Adrenal gland (tissue), 9 donors: ENCODE measurements at regions not wholly inside any gene's neighbourhood (a gene's known extent, or its start where the extent isn't known, plus 50 kb on each side); places are given as distances from the start of the nearest gene placed in this dataset.

Experiments
- DNase-seq, 7 donors: peaks; one replicate each; pipeline ENCODE4 v3.0.0-alpha.2; 2019 to 2020
- H3K27ac ChIP-seq, 5 donors: fragments of 200-600 bp; sonication (generic) in 4 of 5; 1 replicate in 3 of 5; 2 replicates in 2 of 5; pipeline versions ENCODE4 v1.5.1 to v1.8.0; 2016 to 2020; ENCODE audit warnings: mild to moderate bottlenecking in 1 of 5
- H3K27me3 ChIP-seq: fragments of 200-600 bp; 2 replicates; pipeline ENCODE4 v1.8.0; 2021
- H3K36me3 ChIP-seq, 2 donors: fragments of 200-600 bp; replicated peaks in 1 of 2; 1 replicate in 1 of 2; 2 replicates in 1 of 2; pipeline versions ENCODE4 v1.5.1 to v1.8.0; 2018 to 2022
- H3K4me1 ChIP-seq, 2 donors: fragments of 200-600 bp; replicated peaks in 1 of 2; 1 replicate in 1 of 2; 2 replicates in 1 of 2; pipeline versions ENCODE4 v1.5.1 to v1.8.0; 2018 to 2021
- H3K4me3 ChIP-seq, 4 donors: fragments of 200-600 bp; sonication (generic) in 3 of 4; one replicate each; pipeline ENCODE4 v1.5.1; 2016 to 2018
- H3K9me3 ChIP-seq, 3 donors: fragments of 200-600 bp; sonication (generic) in 1 of 3; replicated peaks in 1 of 3; 1 replicate in 2 of 3; 2 replicates in 1 of 3; pipeline versions ENCODE4 v1.5.1 to v1.8.0; 2016 to 2021
- POLR2A ChIP-seq, 2 donors: fragments of 450-650 bp; IDR thresholded peaks; one replicate each; pipeline ENCODE4 v1.6.1; 2017; ENCODE audit warnings: antibody characterized with exemption in 2 of 2, mild to moderate bottlenecking in 2 of 2, moderate library complexity in 1 of 2
- WGBS, 4 donors: extraction: QIAGEN DNeasy Blood & Tissue Kit in 2 of 4; methylation state at CpG; one replicate each; pipeline versions ENCODE4 v1.1.5 to v1.1.7; 2013 to 2017; 5-methylcytosine and 5-hydroxymethylcytosine counted together
- intact Hi-C, 2 donors: fragments of 100-400 bp; cut with DNase I; formaldehyde crosslinking; loops; one replicate each; pipeline versions ENCODE4 v1.14.1 to v1.15.0; 2022 to 2023
- TF ChIP-seq, protein P1 (sequence below), 6 experiments: fragments of 450-650 bp in 4 of 6; fragments of 200-600 bp in 2 of 6; sonication (generic) in 1 of 6; IDR thresholded peaks; 1 replicate in 5 of 6; 2 replicates in 1 of 6; pipeline versions ENCODE4 v1.5.1 to v1.8.0; 2016 to 2021; ENCODE audit warnings: antibody characterized with exemption in 6 of 6, mild to moderate bottlenecking in 2 of 6, moderate library complexity in 1 of 6
- donor health status: healthy with polysubstance abuse.
- donor health status: Bipolar disorder and iron deficiency.
- donor health status: DM: yes; HTN: yes; CAD: no.
- donor health status: DM: no; HTN: no; CAD: no.
- donor health status: DM: no; HTN: no; CAD: no.

- Histone ChIP-seq H3K4me1 (no peaks in the 10 kb centered on the region), H3K4me3 (no peak overlapping the region), H3K36me3 (no peaks in the 10 kb centered on the region), H3K9me3 (no peaks in the 10 kb centered on the region), H3K27me3 (no peaks in the 10 kb centered on the region), H3K27ac (no peak overlapping the region)
- TF ChIP-seq, protein P1, sequence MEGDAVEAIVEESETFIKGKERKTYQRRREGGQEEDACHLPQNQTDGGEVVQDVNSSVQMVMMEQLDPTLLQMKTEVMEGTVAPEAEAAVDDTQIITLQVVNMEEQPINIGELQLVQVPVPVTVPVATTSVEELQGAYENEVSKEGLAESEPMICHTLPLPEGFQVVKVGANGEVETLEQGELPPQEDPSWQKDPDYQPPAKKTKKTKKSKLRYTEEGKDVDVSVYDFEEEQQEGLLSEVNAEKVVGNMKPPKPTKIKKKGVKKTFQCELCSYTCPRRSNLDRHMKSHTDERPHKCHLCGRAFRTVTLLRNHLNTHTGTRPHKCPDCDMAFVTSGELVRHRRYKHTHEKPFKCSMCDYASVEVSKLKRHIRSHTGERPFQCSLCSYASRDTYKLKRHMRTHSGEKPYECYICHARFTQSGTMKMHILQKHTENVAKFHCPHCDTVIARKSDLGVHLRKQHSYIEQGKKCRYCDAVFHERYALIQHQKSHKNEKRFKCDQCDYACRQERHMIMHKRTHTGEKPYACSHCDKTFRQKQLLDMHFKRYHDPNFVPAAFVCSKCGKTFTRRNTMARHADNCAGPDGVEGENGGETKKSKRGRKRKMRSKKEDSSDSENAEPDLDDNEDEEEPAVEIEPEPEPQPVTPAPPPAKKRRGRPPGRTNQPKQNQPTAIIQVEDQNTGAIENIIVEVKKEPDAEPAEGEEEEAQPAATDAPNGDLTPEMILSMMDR (IDR thresholded peaks at IDR 0.05): no peak
- no peak for TF ChIP-seq POLR2A (IDR thresholded peaks at IDR 0.05)
- no peak for DNase-seq
- intact Hi-C loops: no loop called here
- 55 to 58% (median 56%) methylated on average over 4 of the region's 4 CpGs for WGBS, 4 donors
Observed at GRCh38 chr2:116435648-116436047, 1378.8 kb upstream of the DDX18 start.

DNA sequence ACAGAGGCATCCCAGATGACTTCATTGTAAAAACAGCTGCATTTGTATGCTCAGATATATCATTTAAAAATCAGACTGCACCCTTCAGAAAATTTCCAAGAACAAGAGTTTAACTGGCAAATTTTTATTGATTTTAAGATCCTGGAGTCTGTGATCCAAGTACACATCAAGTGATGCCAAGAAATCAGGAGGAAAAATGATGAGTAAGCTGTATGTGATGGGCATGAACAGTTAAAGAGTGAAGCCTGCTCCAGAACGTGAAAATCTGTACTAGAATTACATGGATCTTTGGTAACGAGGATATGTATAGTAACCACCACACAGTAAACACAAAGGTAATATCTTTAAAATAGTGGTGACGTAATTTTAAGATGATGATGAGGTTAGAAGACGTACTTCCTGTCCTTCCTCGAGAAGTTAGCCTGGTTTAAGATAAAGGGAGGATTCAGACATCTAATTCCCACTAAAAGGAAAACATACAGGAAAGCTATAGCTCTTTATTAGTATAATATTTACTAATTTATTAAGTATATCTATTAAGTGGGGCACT lies 1374.3 kb upstream of the DDX18 start:
- no peaks in the 10 kb centered on the region for H3K27me3 ChIP-seq
- 62 to 69% (median 67%) methylated on average over 5 of the region's 5 CpGs for WGBS, 4 donors
- H3K27ac ChIP-seq: no peak overlapping the region
- no peak for TF ChIP-seq POLR2A (IDR thresholded peaks at IDR 0.05)
- TF ChIP-seq, protein P1 (IDR thresholded peaks at IDR 0.05): no peak
- H3K4me3 ChIP-seq: no peak overlapping the region
- no peaks in the 10 kb centered on the region for H3K36me3 ChIP-seq
- DNase-seq: no peak
- intact Hi-C loops: no loop called here
- H3K9me3 ChIP-seq: no peaks in the 10 kb centered on the region
- H3K4me1 ChIP-seq: no peaks in the 10 kb centered on the region

DNA sequence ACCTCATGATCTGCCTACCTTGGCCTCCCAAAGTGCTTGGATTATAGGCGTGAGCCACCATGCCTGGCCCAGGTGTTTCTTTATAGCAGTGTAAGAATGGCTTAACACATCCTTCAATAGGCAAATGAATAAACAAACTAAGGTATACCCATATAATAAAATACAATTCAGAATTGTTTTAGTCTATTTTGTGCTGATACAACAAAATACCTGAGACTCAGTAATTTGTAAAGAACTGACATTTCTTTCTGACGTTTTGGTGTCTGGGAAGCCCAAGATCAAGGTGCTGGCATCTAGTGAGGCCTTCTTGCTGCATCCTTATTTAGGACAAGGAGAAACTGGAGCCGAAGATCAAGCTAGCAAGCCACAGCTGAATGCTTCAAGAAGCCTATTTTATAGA lies 1372.1 kb upstream of the DDX18 start:
- Histone ChIP-seq H3K4me1 (no peaks in the 10 kb centered on the region), H3K4me3 (no peak overlapping the region), H3K27me3 (no peaks in the 10 kb centered on the region), H3K9me3 (no peaks in the 10 kb centered on the region), H3K36me3 (no peaks in the 10 kb centered on the region), H3K27ac (no peak overlapping the region)
- TF ChIP-seq, protein P1 (IDR thresholded peaks at IDR 0.05): no peak
- no peak for TF ChIP-seq POLR2A (IDR thresholded peaks at IDR 0.05)
- intact Hi-C loops: no loop called here
- whole genome bisulfite sequencing, 4 donors: 58 to 72% (median 67%) methylated on average over 3 of the region's 3 CpGs
- no peak for DNase-seq

DNA sequence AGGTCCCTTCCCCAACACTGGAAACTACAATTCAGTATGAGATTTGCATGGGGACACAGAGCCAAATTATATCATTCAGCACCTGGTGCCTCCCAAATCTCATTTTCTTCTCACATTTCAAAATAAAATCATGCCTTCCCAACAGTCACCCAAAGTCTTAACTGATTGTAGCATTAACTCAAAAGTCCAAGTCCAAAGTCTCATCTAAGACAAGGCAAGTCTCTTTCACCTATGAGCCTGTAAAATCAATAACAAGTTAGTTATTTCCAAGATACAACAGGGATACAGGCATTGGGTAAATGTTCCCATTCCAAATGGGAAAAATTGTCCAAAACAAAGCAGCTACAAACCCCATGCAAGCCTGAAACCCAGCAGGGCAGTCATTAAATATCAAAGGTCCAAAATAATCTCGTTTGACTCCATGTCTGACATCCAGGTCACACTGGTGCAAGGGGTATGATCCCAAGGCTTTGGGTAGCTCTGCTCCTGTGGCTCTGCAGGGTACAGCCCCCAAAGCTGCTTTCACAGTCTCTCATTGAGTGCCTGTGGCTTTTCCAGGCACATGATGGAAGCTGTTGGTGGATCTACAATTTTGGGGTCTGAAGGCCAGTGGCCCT lies 1370.1 kb upstream of the DDX18 start:
- H3K4me3 ChIP-seq: no peak overlapping the region
- H3K27me3 ChIP-seq: no peaks in the 10 kb centered on the region
- H3K36me3 ChIP-seq: no peaks in the 10 kb centered on the region
- H3K4me1 ChIP-seq: no peaks in the 10 kb centered on the region
- H3K27ac ChIP-seq: no peak overlapping the region
- 42 to 55% (median 49%) methylated on average over 1 of the region's 1 CpG for WGBS, 4 donors
- DNase-seq: no peak
- TF ChIP-seq, protein P1 (IDR thresholded peaks at IDR 0.05): no peak
- TF ChIP-seq POLR2A (IDR thresholded peaks at IDR 0.05): no peak
- intact Hi-C loops: no loop called here
- H3K9me3 ChIP-seq: no peaks in the 10 kb centered on the region
